Peyer's patch (tissue), 4 donors: ENCODE measurements at regions not wholly inside any gene's neighbourhood (a gene's known extent, or its start where the extent isn't known, plus 50 kb on each side); places are given as distances from the start of the nearest gene placed in this dataset.

ENCODE experiments used
- DNase-seq, 3 donors: peaks; one replicate each; pipeline ENCODE4 v3.0.0-alpha.2; 2017 to 2019
- H3K27ac ChIP-seq, 4 donors: fragments of 200-600 bp; sonication (generic); one replicate each; pipeline ENCODE4 v1.5.1; 2016 to 2019
- H3K27me3 ChIP-seq, 2 donors: fragments of 200-600 bp; sonication (generic); one replicate each; pipeline ENCODE4 v1.5.1; 2019
- H3K36me3 ChIP-seq, 3 donors: fragments of 200-600 bp; sonication (generic); one replicate each; pipeline ENCODE4 v1.5.1; 2016 to 2019
- H3K4me1 ChIP-seq, 4 donors: fragments of 200-600 bp; sonication (generic); one replicate each; pipeline ENCODE4 v1.5.1; 2016 to 2019
- H3K4me3 ChIP-seq, 4 donors: fragments of 200-600 bp; sonication (generic); 1 replicate in 3 of 4; 2 replicates in 1 of 4; pipeline ENCODE4 v1.5.1; 2016 to 2019; ENCODE audit warnings: mild to moderate bottlenecking in 1 of 4
- H3K9me3 ChIP-seq, 4 donors: fragments of 200-600 bp; sonication (generic); one replicate each; pipeline ENCODE4 v1.5.1; 2016 to 2019; ENCODE audit warnings: mild to moderate bottlenecking in 1 of 4
- POLR2A ChIP-seq, 2 donors: fragments of 450-650 bp; IDR thresholded peaks; one replicate each; pipeline ENCODE4 v1.5.1; 2017; ENCODE audit warnings: antibody characterized with exemption in 2 of 2, mild to moderate bottlenecking in 2 of 2, moderate library complexity in 2 of 2
- TF ChIP-seq, protein P1 (sequence below), 6 experiments: fragments of 450-650 bp in 4 of 6; fragments of 200-600 bp in 2 of 6; sonication (generic) in 1 of 6; IDR thresholded peaks; one replicate each; pipeline ENCODE4 v1.5.1; 2017 to 2019; ENCODE audit warnings: antibody characterized with exemption in 6 of 6, mild to moderate bottlenecking in 3 of 6, moderate library complexity in 1 of 6

DNA sequence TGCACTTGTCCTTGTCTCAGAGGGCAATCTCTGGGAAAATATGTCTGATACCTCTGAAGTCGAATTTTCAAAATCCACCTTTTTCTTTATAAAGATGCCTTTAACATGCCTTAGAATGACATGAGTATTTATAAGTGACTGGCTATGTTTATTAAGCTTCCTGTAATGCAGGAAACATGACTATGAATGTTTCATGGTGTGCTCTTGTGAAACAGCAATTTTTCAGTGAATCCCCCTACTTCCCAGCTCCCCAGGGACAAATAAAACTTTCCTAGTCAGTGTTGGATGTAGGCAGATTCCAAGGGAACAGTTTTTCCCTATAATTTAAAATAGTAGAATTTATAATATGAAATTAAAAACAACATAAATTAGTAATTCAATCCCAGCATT is 437.0 kb downstream of the LMO4 start:
- Histone ChIP-seq H3K4me3 (no peak overlapping the region), H3K4me1 (no peaks in the 10 kb centered on the region), H3K27ac (no peak overlapping the region), H3K27me3 (no peaks in the 10 kb centered on the region), H3K9me3 (no peaks in the 10 kb centered on the region), H3K36me3 (no peaks in the 10 kb centered on the region)
- TF ChIP-seq, protein P1, sequence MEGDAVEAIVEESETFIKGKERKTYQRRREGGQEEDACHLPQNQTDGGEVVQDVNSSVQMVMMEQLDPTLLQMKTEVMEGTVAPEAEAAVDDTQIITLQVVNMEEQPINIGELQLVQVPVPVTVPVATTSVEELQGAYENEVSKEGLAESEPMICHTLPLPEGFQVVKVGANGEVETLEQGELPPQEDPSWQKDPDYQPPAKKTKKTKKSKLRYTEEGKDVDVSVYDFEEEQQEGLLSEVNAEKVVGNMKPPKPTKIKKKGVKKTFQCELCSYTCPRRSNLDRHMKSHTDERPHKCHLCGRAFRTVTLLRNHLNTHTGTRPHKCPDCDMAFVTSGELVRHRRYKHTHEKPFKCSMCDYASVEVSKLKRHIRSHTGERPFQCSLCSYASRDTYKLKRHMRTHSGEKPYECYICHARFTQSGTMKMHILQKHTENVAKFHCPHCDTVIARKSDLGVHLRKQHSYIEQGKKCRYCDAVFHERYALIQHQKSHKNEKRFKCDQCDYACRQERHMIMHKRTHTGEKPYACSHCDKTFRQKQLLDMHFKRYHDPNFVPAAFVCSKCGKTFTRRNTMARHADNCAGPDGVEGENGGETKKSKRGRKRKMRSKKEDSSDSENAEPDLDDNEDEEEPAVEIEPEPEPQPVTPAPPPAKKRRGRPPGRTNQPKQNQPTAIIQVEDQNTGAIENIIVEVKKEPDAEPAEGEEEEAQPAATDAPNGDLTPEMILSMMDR (IDR thresholded peaks at IDR 0.05) = no peak
- no peak for TF ChIP-seq POLR2A (IDR thresholded peaks at IDR 0.05)
- DNase-seq = no peak

DNA sequence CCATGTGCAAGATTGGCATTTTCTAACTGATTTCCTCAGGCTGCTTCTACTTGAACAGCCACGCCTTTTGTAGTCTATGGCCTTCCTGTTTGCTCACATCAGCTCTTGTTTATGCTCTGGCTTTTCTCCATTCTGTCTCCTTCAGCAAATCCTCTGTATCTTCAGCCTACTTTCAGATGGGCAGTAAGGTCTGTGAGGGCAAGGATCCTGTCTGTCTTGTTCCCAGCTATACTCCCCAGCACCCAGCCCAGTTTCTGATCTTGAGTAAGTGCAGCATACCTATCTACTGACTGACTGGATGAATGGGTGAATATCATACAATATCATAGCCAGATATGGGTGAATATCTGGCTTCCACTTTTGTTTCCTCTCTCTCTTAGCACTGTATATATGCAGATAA is 438.1 kb downstream of the LMO4 start:
- no peaks in the 10 kb centered on the region for H3K4me1 ChIP-seq
- H3K36me3 ChIP-seq = no peaks in the 10 kb centered on the region
- no peak for DNase-seq
- H3K27me3 ChIP-seq = no peaks in the 10 kb centered on the region
- H3K9me3 ChIP-seq = no peaks in the 10 kb centered on the region
- H3K27ac ChIP-seq = no peak overlapping the region
- no peak overlapping the region for H3K4me3 ChIP-seq
- TF ChIP-seq, protein P1 (IDR thresholded peaks at IDR 0.05) = no peak
- TF ChIP-seq POLR2A (IDR thresholded peaks at IDR 0.05) = no peak

DNA sequence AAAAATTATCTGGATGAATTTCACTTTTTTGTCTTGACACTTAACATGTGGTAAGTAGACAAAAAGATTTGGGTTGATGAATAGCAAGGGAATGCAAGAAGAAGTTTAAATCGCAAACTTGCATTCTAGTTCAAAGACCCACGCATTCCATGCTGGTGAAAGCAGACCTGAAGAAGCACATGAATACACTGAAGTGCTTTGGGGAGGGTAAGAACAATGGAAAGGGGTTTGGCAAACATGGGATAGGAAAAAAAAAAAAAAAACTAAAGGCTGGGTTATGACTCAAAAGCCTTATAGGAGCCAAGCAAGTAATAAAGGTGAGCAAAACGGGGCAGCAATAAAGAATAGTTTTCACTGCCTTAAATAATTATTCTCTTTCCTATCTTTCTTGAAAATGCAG is 450.2 kb downstream of the LMO4 start:
- no peak overlapping the region for H3K4me3 ChIP-seq
- H3K27me3 ChIP-seq = no peaks in the 10 kb centered on the region
- H3K4me1 ChIP-seq = no peaks in the 10 kb centered on the region
- DNase-seq = no peak
- no peaks in the 10 kb centered on the region for H3K36me3 ChIP-seq
- H3K27ac ChIP-seq = no peak overlapping the region
- no peaks in the 10 kb centered on the region for H3K9me3 ChIP-seq
- TF ChIP-seq, protein P1 (IDR thresholded peaks at IDR 0.05) = no peak
- TF ChIP-seq POLR2A (IDR thresholded peaks at IDR 0.05) = no peak

DNA sequence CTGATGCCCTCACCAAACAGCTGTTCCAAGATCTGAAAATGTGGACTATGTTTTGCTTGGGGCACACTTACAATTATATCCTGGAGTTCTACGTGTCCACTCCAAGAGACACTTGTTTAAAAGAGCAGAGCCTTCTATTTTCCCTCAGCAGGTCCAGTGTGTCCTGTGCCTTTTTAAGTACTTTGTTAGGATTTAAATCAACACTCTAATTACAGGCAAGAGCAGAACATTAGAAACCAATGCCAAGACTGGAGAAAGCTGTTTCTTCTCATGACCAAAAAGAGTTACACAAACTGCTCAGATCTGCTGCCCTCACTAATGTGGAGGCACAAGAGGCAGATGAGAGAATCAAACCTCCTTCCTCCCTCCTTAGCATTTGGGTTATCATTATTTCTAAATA is 452.9 kb downstream of the LMO4 start:
- H3K4me3 ChIP-seq = no peak overlapping the region
- H3K4me1 ChIP-seq = no peaks in the 10 kb centered on the region
- no peaks in the 10 kb centered on the region for H3K27me3 ChIP-seq
- TF ChIP-seq, protein P1 (IDR thresholded peaks at IDR 0.05) = no peak
- TF ChIP-seq POLR2A (IDR thresholded peaks at IDR 0.05) = no peak
- H3K36me3 ChIP-seq = no peaks in the 10 kb centered on the region
- no peak for DNase-seq
- H3K9me3 ChIP-seq = no peaks in the 10 kb centered on the region
- H3K27ac ChIP-seq = no peak overlapping the region

DNA sequence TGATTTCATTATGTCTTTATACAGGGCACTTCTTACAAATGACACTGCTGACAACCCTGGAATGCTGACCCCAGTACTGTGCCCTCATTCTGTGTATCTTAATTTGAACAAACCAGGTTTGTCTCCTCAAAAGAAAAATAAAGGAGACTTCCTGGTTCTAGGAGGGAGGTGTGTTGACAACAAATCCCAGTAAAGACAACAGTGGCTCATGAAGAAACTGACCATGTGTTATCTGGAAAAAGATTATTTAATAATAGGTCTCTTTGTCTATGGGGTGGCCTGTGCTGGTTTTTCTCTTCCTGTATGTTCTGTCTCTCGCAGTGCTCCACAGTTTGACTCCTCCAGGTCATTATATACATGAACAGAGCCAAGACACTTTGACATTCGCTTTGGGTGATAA is 454.6 kb downstream of the LMO4 start:
- Histone ChIP-seq H3K9me3 (no peaks in the 10 kb centered on the region), H3K4me3 (no peak overlapping the region), H3K27ac (no peak overlapping the region), H3K4me1 (no peaks in the 10 kb centered on the region), H3K36me3 (no peaks in the 10 kb centered on the region), H3K27me3 (no peaks in the 10 kb centered on the region)
- TF ChIP-seq, protein P1 (IDR thresholded peaks at IDR 0.05) = no peak
- no peak for TF ChIP-seq POLR2A (IDR thresholded peaks at IDR 0.05)
- DNase-seq = no peak

DNA sequence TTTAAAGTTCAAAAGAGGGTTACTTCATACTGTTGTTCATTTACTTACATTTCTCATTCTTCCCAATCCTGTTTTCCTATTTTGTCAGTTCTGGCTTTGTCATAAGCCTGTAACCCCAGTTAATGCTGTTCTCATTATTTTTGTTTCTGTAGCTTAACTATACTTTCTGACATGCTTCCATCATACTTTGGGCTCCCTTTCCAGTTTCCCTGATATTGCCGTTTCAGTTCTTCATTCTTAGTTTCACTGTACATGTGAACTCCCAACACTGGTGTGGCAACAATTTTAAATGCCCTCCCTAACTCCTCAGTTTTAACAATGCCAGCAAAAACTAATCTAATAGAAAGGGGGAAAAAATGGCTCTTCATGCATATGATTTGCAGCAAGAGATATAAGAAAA is 456.7 kb downstream of the LMO4 start:
- H3K4me1 ChIP-seq = no peaks in the 10 kb centered on the region
- TF ChIP-seq POLR2A (IDR thresholded peaks at IDR 0.05) = no peak
- TF ChIP-seq, protein P1 (IDR thresholded peaks at IDR 0.05) = no peak
- H3K27ac ChIP-seq = no peak overlapping the region
- H3K36me3 ChIP-seq = no peaks in the 10 kb centered on the region
- H3K27me3 ChIP-seq = no peaks in the 10 kb centered on the region
- H3K9me3 ChIP-seq = no peaks in the 10 kb centered on the region
- no peak for DNase-seq
- H3K4me3 ChIP-seq = no peak overlapping the region
